ENCODE measurements at regions not wholly inside any gene's neighbourhood (a gene's known extent, or its start where the extent isn't known, plus 50 kb on each side); places are given as distances from the start of the nearest gene placed in this dataset.

- Histone ChIP-seq H3K27me3 (ENCODE audit: insufficient read depth, low read depth) (no peaks in the 10 kb centered on the region), H4K20me1 (ENCODE audit: insufficient read depth) (no peaks in the 10 kb centered on the region), H3K36me3 (ENCODE audit: low read depth) (no peaks in the 10 kb centered on the region), H3K79me2 (ENCODE audit: low read depth) (no peaks in the 10 kb centered on the region), H3K4me3 (no peak overlapping the region), H3F3A (ENCODE audit: insufficient read depth, low read depth) (no peaks in the 10 kb centered on the region), H2AFZ (0 out of 2 replicates have a peak overlapping the region, but pooled peaks have one; percentile 45), H3K4me1 (replicated peaks; ENCODE audit: insufficient read depth) (no peaks in the 10 kb centered on the region), H3K9me2 (ENCODE audit: insufficient read depth) (no peaks in the 10 kb centered on the region), H3K27ac (no peak overlapping the region), H3K4me2 (no peak overlapping the region), H3K9me3 (ENCODE audit: insufficient read depth, low read depth) (no peaks in the 10 kb centered on the region)
- intact Hi-C loops (cut with micrococcal nuclease; ENCODE audit: unreplicated experiment), result loop anchor here (5.0 kb wide), 2 partner anchors 39 to 69 kb away; partner anchors contain the start of gene ALDH1A1
- CTCF ChIA-PET, result interaction anchor here (2.2 kb wide), 1 partner anchor 164 kb away, joined by 13 read pairs; no protein-coding TSS in a partner anchor
- no peak for TF ChIP-seq CTCF (conservative IDR thresholded peaks at IDR 0.05)
- TF ChIP-seq EZH2 (IDR thresholded peaks at IDR 0.05; ENCODE audit: low read depth), result no peak
- POLR2A ChIA-PET (ENCODE audit: unreplicated experiment), result no interaction called here
- DNase-seq, result no peak
- BruUV-seq (replicated peaks), result no TSS peak
Measured at GRCh38 chr9:73020877-73021276, 68.0 kb upstream of the ALDH1A1 start.

- no peak overlapping the region for H3K4me3 ChIP-seq
- H3K4me1 ChIP-seq (replicated peaks; ENCODE audit: insufficient read depth), result no peaks in the 10 kb centered on the region
- no peak overlapping the region for H3K27ac ChIP-seq
- no peak overlapping the region for H2AFZ ChIP-seq
- POLR2A ChIA-PET (ENCODE audit: unreplicated experiment), result no interaction called here
- no peaks in the 10 kb centered on the region for H4K20me1 ChIP-seq (ENCODE audit: insufficient read depth)
- no peaks in the 10 kb centered on the region for H3K9me3 ChIP-seq (ENCODE audit: insufficient read depth, low read depth)
- no peaks in the 10 kb centered on the region for H3K27me3 ChIP-seq (ENCODE audit: insufficient read depth, low read depth)
- H3K9me2 ChIP-seq (ENCODE audit: insufficient read depth), result 0 out of 2 replicates have a peak, but pooled peaks cover 3% of the 10 kb centered on the region
- DNase-seq, result no peak
- H3F3A ChIP-seq (ENCODE audit: insufficient read depth, low read depth), result no peaks in the 10 kb centered on the region
- intact Hi-C loops (cut with micrococcal nuclease; ENCODE audit: unreplicated experiment), result no loop called here
- TF ChIP-seq CTCF (conservative IDR thresholded peaks at IDR 0.05) (no peak), EZH2 (IDR thresholded peaks at IDR 0.05; ENCODE audit: low read depth) (no peak)
- CTCF ChIA-PET, result interaction anchor here (0.6 to 0.7 kb wide), 2 partner anchors 8 to 186 kb away, joined by 3 to 4 read pairs; no protein-coding TSS in a partner anchor
- no peaks in the 10 kb centered on the region for H3K36me3 ChIP-seq (ENCODE audit: low read depth)
- H3K79me2 ChIP-seq (ENCODE audit: low read depth), result no peaks in the 10 kb centered on the region
- no TSS peak for BruUV-seq (replicated peaks)
- H3K4me2 ChIP-seq, result no peak overlapping the region
Measured at GRCh38 chr9:73014011-73014410, 61.2 kb upstream of the ALDH1A1 start.

GRCh38 chr9:73011956-73012355, 59.1 kb upstream of the ALDH1A1 start:
- Histone ChIP-seq H3K9me2 (ENCODE audit: insufficient read depth) (0 out of 2 replicates have a peak, but pooled peaks cover 3% of the 10 kb centered on the region), H2AFZ (no peak overlapping the region; the same call in 1 of the 2 replicates), H3K9me3 (ENCODE audit: insufficient read depth, low read depth) (no peaks in the 10 kb centered on the region), H3K27me3 (ENCODE audit: insufficient read depth, low read depth) (no peaks in the 10 kb centered on the region), H3K4me3 (no peak overlapping the region), H3K4me2 (no peak overlapping the region), H3K79me2 (ENCODE audit: low read depth) (no peaks in the 10 kb centered on the region), H4K20me1 (ENCODE audit: insufficient read depth) (no peaks in the 10 kb centered on the region), H3K36me3 (ENCODE audit: low read depth) (no peaks in the 10 kb centered on the region), H3K4me1 (replicated peaks; ENCODE audit: insufficient read depth) (no peaks in the 10 kb centered on the region), H3F3A (ENCODE audit: insufficient read depth, low read depth) (no peaks in the 10 kb centered on the region), H3K27ac (no peak overlapping the region)
- no peak for DNase-seq
- ChIA-PET CTCF (no interaction called here), POLR2A (ENCODE audit: unreplicated experiment) (no interaction called here)
- BruUV-seq (replicated peaks), result no TSS peak
- intact Hi-C loops (cut with micrococcal nuclease; ENCODE audit: unreplicated experiment), result no loop called here
- TF ChIP-seq EZH2 (IDR thresholded peaks at IDR 0.05; ENCODE audit: low read depth) (no peak), CTCF (conservative IDR thresholded peaks at IDR 0.05) (no peak)
